ENCODE measurements at regions not wholly inside any gene's neighbourhood (a gene's known extent, or its start where the extent isn't known, plus 50 kb on each side); places are given as distances from the start of the nearest gene placed in this dataset.
"Not testable (repeated sequence)": the region's sequence is repeated elsewhere in the genome, so short reads cannot be mapped to it uniquely, and the experiment has no call there.

DNA sequence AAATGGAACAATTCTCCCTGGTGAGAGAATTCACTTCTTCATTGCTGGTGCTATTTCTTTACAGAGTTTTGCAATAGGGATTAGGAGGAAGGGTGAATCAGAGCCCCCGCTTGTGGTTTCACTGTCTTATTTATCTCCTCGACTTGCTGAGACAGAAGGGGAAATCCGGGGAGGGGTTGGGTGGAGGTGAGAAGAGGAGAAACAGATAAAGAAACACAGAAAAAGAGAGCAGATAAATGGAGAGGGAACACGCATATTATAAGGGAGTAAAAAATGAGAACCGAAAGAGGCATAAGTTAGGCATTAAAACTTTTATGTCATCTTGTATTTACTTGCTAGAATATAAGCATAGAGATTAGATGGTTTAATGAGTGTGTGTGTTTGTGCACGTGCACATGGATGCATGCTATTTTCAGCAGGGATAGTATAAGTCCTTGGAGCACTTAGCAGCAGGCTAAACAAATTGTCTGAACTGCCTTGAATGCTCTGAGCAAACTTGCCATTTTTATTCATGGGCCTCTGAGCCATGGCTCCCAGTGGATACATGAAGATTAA, 105.0 kb downstream of the OLIG3 start:
- 20 to 78% (median 50%) methylated on average over 1 to 6 of the region's 6 CpGs; no CpG with 5 or more reads in 1 of the 10 experiments for WGBS, 10 experiments
- Histone ChIP-seq H3K4me1 (replicated peaks in 1 of 2) (peaks cover 20 to 43% of the 10 kb centered on the region in 2 donors), H3K4me3 (no peak overlapping the region), H3K27ac (peak overlapping the region in 1 of 2 donors; percentile 39)
- in situ Hi-C loops (cut with MboI; ENCODE audit: low pct_unique_long_range_greater_than_20kb in 2 of 9, low sequenced_read_pairs in 9 of 9, unreplicated experiment in 9 of 9): no loop called here
- peak in 6 of 8 experiments; percentile 26 to 82 (median 54) for ATAC-seq (replicated peaks in 6 of 8)

DNA sequence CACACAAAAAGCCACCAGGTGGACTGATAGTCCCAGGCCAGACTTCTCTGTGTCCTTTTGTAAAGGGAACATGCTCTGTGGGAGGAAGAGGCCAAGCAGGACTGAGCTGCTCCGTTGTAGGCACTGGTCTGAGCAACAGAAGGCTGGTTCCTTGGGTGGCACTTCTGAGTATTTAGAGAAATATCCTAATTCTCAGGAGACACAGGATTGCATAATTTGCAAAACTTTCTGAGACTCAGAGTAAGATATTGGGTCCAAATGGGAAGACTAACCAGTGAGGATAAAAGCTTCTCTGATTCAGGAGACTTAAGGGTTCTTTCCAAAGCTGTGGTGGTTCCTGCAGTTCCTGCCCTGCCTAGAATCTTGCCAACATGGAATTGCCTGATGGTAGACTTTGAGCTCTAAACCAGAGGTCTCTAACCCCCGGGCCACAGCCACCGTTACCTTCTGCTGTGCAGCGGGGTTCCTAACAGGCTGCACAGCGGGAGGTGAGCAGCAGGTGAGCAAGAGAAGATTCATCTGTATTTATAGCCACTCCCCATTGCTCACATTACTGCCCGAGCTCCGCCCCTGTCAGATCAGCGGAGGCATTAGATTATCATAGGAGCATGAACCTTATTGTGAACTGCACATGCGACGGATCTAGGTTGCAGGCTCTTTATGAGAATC, 107.0 kb downstream of the OLIG3 start:
- ATAC-seq (replicated peaks in 6 of 8): peak in 2 of 8 experiments; percentile 23 to 47

DNA sequence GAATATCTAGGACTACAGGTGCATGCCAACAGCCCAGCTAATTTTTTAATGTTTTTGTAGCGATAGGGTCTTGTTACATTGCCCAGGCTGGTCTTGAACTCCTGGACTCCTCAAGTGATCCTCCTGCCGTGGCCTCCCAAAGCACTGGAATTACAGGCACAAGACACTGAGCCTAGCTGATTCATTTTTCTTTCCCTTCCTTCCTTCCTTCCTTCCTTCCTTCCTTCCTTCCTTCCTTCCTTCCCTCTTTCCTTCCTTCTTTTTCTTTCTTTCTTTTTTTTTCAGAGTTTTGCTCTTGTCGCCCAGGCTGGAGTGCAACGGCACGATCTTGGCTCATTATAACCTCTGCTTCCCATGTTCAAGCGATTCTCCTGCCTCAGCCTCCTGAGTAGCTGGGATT, 110.9 kb downstream of the OLIG3 start:
- ATAC-seq (replicated peaks in 6 of 8); H3K4me1 ChIP-seq (replicated peaks in 1 of 2); H3K4me3 ChIP-seq; H3K27ac ChIP-seq; in situ Hi-C loops (cut with MboI; ENCODE audit: low pct_unique_long_range_greater_than_20kb in 2 of 9, low sequenced_read_pairs in 9 of 9, unreplicated experiment in 9 of 9): not testable (repeated sequence)
- WGBS, 10 experiments: 17 to 100% (median 94%) methylated on average over 1 to 5 of the region's 6 CpGs; no CpG with 5 or more reads in 2 of the 10 experiments

More for the DNA sequence above, 107.0 kb downstream of the OLIG3 start:
- 0 to 82% (median 77%) methylated on average over 1 to 9 of the region's 10 CpGs; no CpG with 5 or more reads in 2 of the 10 experiments for WGBS, 10 experiments
- in situ Hi-C loops (cut with MboI; ENCODE audit: low pct_unique_long_range_greater_than_20kb in 2 of 9, low sequenced_read_pairs in 9 of 9, unreplicated experiment in 9 of 9): no loop called here
- Histone ChIP-seq H3K4me3 (no peak overlapping the region), H3K27ac (no peak overlapping the region), H3K4me1 (replicated peaks in 1 of 2) (peaks cover 20 to 43% of the 10 kb centered on the region in 2 donors)

DNA sequence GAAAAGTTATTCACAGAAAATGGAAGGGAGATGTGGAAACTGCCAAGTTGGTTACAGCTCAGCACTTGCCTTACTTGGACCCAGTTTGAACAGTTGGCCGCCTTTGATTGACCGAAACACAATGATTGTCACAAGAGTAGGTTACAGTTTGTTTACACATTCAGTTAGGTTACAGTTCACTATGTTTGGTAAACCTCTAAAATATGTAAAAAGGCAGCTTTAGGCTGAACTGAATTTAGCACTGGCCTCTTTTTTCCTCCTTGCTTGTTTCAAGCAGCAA, 116.2 kb downstream of the OLIG3 start:
- ATAC-seq (replicated peaks in 6 of 8): no peak
- Histone ChIP-seq H3K4me1 (replicated peaks in 1 of 2) (no peaks in the 10 kb centered on the region), H3K4me3 (no peak overlapping the region), H3K27ac (no peak overlapping the region)
- 90 to 100% (median 100%) methylated on average over 1 to 2 of the region's 2 CpGs; no CpG with 5 or more reads in 3 of the 10 experiments for WGBS, 10 experiments
- in situ Hi-C loops (cut with MboI; ENCODE audit: low pct_unique_long_range_greater_than_20kb in 2 of 9, low sequenced_read_pairs in 9 of 9, unreplicated experiment in 9 of 9): no loop called here

DNA sequence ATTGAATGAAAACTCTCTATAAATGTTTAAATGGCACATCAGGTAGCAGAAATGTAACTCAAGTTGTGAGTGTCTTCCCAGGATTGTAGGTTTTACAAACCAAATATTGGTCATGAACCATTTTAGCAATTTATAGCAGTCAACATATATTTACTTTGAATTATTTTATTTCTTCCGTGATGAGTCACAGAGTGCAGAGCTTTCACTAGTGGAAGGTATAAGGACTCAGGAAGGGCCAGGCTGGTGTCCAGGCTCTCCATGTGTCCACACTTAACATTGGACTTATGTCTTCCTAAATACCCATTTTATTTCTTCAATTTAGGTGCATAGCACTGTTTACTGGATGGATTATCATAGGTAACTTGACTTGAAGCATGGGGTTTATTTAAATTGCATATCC, 120.9 kb downstream of the OLIG3 start:
- in situ Hi-C loops (cut with MboI; ENCODE audit: low pct_unique_long_range_greater_than_20kb in 2 of 9, low sequenced_read_pairs in 9 of 9, unreplicated experiment in 9 of 9): no loop called here
- WGBS, 10 experiments: 13 to 100% (median 100%) methylated on average over 1 of the region's 1 CpG
- no peak for ATAC-seq (replicated peaks in 6 of 8)

DNA sequence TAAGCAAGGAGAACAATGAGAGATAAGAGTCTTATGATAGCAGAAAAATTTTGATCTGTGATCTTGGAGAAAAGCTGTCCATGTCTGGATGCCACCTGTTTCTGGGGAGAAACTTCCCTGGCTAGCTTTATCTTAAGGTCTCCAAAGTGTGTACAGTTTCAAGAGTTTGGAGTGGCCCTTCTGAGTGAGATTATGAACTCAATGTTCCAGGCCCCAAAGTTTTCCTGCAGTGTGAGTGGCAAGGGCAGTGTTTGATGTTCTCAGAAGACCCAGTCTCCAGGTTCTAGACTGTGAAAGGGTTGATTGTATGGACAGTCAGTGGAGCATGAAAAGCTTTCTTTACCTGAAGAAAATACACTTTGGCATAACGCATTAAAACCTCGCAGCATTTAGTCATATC, 121.7 kb downstream of the OLIG3 start:
- in situ Hi-C loops (cut with MboI; ENCODE audit: low pct_unique_long_range_greater_than_20kb in 2 of 9, low sequenced_read_pairs in 9 of 9, unreplicated experiment in 9 of 9): no loop called here

More for the DNA sequence above, 120.9 kb downstream of the OLIG3 start:
- Histone ChIP-seq H3K4me3 (no peak overlapping the region), H3K27ac (no peak overlapping the region), H3K4me1 (replicated peaks in 1 of 2) (peaks cover 9% of the 10 kb centered on the region in 2 donors)

DNA sequence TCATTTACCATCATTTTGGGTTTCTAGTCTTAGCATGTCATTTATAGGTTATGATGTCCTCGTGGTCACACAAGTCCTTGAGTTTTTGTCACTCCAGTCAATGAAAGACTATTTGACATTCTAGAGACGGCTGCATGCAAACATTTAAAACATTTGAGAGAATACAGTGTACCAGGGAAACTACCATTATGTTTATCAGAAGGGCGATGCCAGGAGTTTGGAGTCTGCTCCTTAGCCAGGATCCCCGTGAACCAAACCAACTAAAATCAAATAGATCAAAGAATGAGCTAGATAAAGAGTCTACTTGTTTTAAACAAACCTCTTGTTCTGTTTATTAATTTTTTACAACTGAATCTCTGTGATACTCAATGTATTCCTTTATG, 122.6 kb downstream of the OLIG3 start:
- Histone ChIP-seq H3K4me1 (replicated peaks in 1 of 2) (peaks cover 9% of the 10 kb centered on the region in 2 donors), H3K27ac (no peak overlapping the region), H3K4me3 (no peak overlapping the region)
- in situ Hi-C loops (cut with MboI; ENCODE audit: low pct_unique_long_range_greater_than_20kb in 2 of 9, low sequenced_read_pairs in 9 of 9, unreplicated experiment in 9 of 9): no loop called here
- ATAC-seq (replicated peaks in 6 of 8): no peak
- WGBS, 10 experiments: 40 to 100% (median 90%) methylated on average over 1 to 4 of the region's 4 CpGs; no CpG with 5 or more reads in 3 of the 10 experiments

More for the DNA sequence above, 121.7 kb downstream of the OLIG3 start:
- Histone ChIP-seq H3K4me1 (replicated peaks in 1 of 2) (peaks cover 9% of the 10 kb centered on the region in 2 donors), H3K27ac (no peak overlapping the region), H3K4me3 (no peak overlapping the region)
- 60 to 100% (median 94%) methylated on average over 2 of the region's 2 CpGs; no CpG with 5 or more reads in 4 of the 10 experiments for WGBS, 10 experiments
- no peak for ATAC-seq (replicated peaks in 6 of 8)

DNA sequence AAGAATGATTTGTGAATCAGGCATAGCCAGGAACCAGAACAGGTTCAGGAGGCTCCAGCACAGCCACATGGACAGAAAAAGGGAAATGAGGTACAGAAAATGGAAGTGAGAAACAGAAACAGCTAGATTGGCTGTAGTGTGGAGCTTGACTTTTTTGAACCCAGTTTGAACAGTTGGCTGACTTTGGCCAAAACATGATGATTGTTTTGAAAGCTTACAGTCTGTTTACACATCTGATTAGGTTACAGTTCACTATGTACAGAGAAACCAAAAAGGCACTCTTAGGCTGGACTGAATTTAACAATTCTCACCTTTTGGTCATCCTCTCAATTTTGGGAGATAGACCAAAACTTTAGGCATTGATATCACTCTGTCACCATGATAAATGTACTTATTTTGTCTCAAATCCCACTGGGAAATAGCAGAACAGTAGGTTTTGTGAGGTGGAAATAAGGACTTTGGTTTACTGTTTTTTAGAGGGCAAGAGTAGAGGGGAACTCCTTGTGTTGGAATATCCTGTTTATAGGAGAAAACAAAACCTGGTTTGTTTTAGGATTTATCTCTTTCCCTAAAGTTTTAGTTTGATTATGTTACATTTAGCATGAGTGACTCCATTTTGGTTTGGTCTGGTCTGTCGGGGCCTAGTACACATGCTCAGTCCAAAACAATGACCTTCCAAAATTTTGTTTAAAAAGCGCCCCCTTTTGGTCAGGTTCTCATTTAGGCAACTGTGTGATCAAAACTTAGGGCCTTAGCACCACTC, 123.1 kb downstream of the OLIG3 start:
- no peak for ATAC-seq (replicated peaks in 6 of 8)

DNA sequence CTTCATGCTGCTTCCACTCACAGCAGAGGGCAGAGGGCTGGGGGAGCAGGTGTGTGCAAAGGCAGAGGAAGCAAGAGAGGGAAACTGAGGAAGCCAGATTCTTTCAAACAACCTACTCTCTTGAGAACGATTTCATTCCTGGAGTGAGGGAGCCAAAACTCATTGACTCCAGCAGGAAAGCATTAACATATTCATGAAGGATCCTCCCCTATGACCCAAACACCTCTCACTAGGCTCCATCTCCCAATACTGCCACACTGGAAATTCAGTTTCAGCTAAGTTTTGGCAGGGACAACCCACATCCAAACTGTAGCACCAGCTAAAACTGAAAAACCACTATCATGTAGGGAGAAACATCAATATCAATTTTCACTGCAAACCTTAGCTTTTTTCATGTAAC, 125.1 kb downstream of the OLIG3 start:
- WGBS, 10 experiments: 20 to 40% (median 22%) methylated on average over 1 of the region's 1 CpG; no CpG with 5 or more reads in 7 of the 10 experiments
- peak in 2 of 8 experiments; percentile 33 to 54 for ATAC-seq (replicated peaks in 6 of 8)
- peaks cover 21 to 24% of the 10 kb centered on the region in 2 donors for H3K4me1 ChIP-seq (replicated peaks in 1 of 2)
- in situ Hi-C loops (cut with MboI; ENCODE audit: low pct_unique_long_range_greater_than_20kb in 2 of 9, low sequenced_read_pairs in 9 of 9, unreplicated experiment in 9 of 9): no loop called here
- H3K27ac ChIP-seq: no peak overlapping the region
- no peak overlapping the region for H3K4me3 ChIP-seq

More for the DNA sequence above, 123.1 kb downstream of the OLIG3 start:
- WGBS, 10 experiments: 14 to 100% (median 76%) methylated on average over 1 to 2 of the region's 2 CpGs; no CpG with 5 or more reads in 2 of the 10 experiments
- Histone ChIP-seq H3K27ac (no peak overlapping the region), H3K4me1 (replicated peaks in 1 of 2) (peaks cover 11 to 13% of the 10 kb centered on the region in 2 donors), H3K4me3 (no peak overlapping the region)
- in situ Hi-C loops (cut with MboI; ENCODE audit: low pct_unique_long_range_greater_than_20kb in 2 of 9, low sequenced_read_pairs in 9 of 9, unreplicated experiment in 9 of 9): no loop called here

DNA sequence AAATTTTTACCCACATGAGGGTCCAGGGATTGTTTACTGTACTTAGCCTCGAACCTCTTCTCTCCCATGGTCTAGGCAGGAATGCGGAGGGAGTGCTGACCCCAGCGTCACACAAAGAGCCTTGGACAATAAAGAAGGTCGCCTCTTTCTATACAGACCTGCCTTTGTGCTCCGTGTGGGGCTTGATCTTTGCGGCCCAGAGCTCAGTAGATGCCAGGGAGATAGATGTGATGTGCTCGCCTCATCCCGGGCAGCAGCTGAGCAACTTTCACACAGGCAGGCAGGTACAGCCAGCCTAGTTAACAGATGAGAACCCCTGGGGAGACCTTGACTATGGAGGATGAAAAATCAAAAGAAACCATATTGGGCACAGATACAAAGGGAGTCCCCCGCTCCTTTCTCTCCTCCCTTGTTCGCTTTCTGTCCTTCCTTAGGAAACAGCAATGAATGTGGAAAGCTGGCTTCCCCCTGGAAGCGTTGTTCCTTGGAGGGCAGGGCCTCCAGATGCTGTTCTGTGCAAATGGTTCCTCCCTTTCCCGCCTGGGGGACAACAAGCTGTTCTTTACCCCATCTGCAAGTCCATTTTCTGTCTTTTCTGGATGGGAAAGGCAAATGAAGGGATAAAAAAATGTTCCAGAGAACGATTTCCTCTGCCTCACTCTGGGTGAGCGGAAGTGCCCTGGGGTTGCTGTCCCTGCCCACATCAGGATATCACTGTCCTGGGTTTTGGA, 128.3 kb downstream of the OLIG3 start:
- in situ Hi-C loops (cut with MboI; ENCODE audit: low pct_unique_long_range_greater_than_20kb in 2 of 9, low sequenced_read_pairs in 9 of 9, unreplicated experiment in 9 of 9): no loop called here
- Histone ChIP-seq H3K27ac (peak overlapping the region; percentile 3 to 74), H3K4me3 (no peak overlapping the region), H3K4me1 (replicated peaks in 1 of 2) (peaks cover 36 to 51% of the 10 kb centered on the region in 2 donors)
- 0 to 69% (median 25%) methylated on average over 1 to 14 of the region's 14 CpGs; no CpG with 5 or more reads in 1 of the 10 experiments for WGBS, 10 experiments
- ATAC-seq (replicated peaks in 6 of 8): peak; percentile 35 to 94 (median 68)

DNA sequence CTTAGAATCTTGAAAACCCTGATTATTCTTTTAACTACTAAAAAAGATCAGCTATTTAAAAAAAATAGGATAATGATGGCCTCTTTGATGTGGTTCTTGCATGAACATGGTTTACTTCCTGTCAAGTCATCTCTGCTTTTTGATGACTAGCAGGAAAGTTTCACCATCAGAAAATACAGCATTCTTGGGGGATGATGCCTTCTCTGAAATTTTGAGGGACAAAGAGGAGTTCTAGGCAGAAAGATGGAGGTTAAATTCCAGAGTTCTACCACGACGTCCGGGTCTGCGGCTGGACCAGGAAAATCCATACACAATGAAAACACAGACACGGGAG, 130.4 kb downstream of the OLIG3 start:
- WGBS, 10 experiments: 57 to 100% (median 88%) methylated on average over 2 to 5 of the region's 5 CpGs; no CpG with 5 or more reads in 3 of the 10 experiments
- ATAC-seq (replicated peaks in 6 of 8): no peak
- in situ Hi-C loops (cut with MboI; ENCODE audit: low pct_unique_long_range_greater_than_20kb in 2 of 9, low sequenced_read_pairs in 9 of 9, unreplicated experiment in 9 of 9): no loop called here
- Histone ChIP-seq H3K4me3 (no peak overlapping the region), H3K27ac (no peak overlapping the region), H3K4me1 (replicated peaks in 1 of 2) (peaks cover 31 to 44% of the 10 kb centered on the region in 2 donors)

DNA sequence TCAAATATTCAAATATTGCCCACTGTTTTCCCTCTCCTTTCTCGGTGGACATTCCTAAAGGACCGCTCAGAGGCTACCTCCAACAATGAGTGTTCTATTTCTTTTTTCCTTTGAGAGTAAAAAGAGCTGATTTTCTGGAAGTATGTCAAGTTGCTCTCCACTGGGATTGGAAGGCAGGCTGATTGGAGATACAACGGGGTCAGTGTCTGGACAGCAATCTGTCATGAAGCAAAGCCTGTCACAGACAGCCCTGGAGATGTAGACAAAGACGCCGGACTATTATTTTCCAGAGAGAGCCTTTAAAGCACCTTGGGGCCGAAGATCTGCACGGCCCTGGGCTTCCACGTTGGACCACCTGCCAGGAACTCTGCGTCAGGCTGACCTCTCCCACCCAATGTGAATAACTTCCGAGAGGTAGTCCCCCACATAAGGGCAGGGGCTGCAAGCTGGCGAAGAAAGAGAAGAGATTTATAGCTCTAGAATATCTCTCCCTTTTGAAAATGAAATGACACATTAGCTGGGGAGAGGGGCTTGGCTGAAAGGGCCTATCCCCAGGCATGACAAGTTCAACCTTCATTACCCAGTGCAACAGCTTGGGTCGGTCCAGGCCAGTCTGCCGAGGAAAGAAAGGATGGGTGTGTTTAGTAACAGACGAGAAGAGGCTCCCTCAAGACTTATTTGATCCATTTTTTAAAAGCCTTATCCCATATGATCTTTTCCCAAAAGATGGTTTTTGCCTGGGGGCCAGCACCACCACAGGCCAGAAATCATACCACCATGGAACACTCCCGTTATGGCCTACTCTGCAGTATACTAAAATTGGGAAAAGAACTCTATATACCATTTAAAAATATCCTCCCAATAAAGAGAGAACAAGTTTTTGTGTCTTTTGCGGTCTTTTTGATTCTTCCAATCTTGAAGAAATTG, 131.1 kb downstream of the OLIG3 start:
- peak in 6 of 8 experiments; percentile 26 to 89 (median 80) for ATAC-seq (replicated peaks in 6 of 8)
- Histone ChIP-seq H3K27ac (peak overlapping the region; percentile 53 to 66), H3K4me3 (no peak overlapping the region), H3K4me1 (replicated peaks in 1 of 2) (peaks cover 31 to 44% of the 10 kb centered on the region in 2 donors)
- in situ Hi-C loops (cut with MboI; ENCODE audit: low pct_unique_long_range_greater_than_20kb in 2 of 9, low sequenced_read_pairs in 9 of 9, unreplicated experiment in 9 of 9): no loop called here
- 3 to 85% (median 35%) methylated on average over 3 to 16 of the region's 16 CpGs for WGBS, 10 experiments

Measured in motor neuron (in vitro differentiated cells).